ENCODE measurements at regions not wholly inside any gene's neighbourhood (a gene's known extent, or its start where the extent isn't known, plus 50 kb on each side); places are given as distances from the start of the nearest gene placed in this dataset.

DNA sequence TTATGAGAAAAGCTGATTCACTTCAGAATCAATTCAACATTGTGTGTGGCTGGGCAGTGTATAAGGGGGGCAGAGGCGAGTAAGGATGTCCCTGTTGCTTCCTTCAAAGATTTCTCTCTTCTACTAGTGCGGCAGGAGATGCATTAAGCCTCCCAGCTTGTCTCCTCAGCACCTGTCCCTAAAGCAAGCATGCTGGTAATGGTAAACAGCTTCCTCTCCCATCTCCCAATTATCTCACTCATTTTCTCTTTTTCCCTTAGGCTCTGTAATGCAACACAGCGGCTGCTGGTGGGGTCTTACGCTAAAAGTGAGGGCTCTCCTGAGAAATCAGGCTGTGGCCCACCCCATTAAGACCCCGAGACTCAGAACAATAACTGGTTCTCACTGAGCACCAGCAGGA lies 306.4 kb upstream of the ROPN1 start:
- TF ChIP-seq, protein P1, sequence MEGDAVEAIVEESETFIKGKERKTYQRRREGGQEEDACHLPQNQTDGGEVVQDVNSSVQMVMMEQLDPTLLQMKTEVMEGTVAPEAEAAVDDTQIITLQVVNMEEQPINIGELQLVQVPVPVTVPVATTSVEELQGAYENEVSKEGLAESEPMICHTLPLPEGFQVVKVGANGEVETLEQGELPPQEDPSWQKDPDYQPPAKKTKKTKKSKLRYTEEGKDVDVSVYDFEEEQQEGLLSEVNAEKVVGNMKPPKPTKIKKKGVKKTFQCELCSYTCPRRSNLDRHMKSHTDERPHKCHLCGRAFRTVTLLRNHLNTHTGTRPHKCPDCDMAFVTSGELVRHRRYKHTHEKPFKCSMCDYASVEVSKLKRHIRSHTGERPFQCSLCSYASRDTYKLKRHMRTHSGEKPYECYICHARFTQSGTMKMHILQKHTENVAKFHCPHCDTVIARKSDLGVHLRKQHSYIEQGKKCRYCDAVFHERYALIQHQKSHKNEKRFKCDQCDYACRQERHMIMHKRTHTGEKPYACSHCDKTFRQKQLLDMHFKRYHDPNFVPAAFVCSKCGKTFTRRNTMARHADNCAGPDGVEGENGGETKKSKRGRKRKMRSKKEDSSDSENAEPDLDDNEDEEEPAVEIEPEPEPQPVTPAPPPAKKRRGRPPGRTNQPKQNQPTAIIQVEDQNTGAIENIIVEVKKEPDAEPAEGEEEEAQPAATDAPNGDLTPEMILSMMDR (IDR thresholded peaks at IDR 0.05; ENCODE audit: insufficient read depth, low read length), result no peak
- TF ChIP-seq GABPA (IDR thresholded peaks at IDR 0.05; ENCODE audit: low read depth) (no peak), POLR2AphosphoS5 (IDR thresholded peaks at IDR 0.05; ENCODE audit: low read depth) (no peak), SPI1 (IDR thresholded peaks at IDR 0.05; ENCODE audit: borderline replicate concordance, low read depth) (no peak)
- TF ChIP-seq, protein P2, sequence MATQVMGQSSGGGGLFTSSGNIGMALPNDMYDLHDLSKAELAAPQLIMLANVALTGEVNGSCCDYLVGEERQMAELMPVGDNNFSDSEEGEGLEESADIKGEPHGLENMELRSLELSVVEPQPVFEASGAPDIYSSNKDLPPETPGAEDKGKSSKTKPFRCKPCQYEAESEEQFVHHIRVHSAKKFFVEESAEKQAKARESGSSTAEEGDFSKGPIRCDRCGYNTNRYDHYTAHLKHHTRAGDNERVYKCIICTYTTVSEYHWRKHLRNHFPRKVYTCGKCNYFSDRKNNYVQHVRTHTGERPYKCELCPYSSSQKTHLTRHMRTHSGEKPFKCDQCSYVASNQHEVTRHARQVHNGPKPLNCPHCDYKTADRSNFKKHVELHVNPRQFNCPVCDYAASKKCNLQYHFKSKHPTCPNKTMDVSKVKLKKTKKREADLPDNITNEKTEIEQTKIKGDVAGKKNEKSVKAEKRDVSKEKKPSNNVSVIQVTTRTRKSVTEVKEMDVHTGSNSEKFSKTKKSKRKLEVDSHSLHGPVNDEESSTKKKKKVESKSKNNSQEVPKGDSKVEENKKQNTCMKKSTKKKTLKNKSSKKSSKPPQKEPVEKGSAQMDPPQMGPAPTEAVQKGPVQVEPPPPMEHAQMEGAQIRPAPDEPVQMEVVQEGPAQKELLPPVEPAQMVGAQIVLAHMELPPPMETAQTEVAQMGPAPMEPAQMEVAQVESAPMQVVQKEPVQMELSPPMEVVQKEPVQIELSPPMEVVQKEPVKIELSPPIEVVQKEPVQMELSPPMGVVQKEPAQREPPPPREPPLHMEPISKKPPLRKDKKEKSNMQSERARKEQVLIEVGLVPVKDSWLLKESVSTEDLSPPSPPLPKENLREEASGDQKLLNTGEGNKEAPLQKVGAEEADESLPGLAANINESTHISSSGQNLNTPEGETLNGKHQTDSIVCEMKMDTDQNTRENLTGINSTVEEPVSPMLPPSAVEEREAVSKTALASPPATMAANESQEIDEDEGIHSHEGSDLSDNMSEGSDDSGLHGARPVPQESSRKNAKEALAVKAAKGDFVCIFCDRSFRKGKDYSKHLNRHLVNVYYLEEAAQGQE (IDR thresholded peaks at IDR 0.05; ENCODE audit: insufficient replicate concordance, low read depth), result no peak
